Osteoblast (primary cell): ENCODE measurements at regions not wholly inside any gene's neighbourhood (a gene's known extent, or its start where the extent isn't known, plus 50 kb on each side); places are given as distances from the start of the nearest gene placed in this dataset.
A peak's percentile ranks its signal among the peaks of the same experiment; 100 is the strongest.

Source experiments
- DNase-seq: peaks from one replicate; pipeline ENCODE4 v3.0.0; 2011; ENCODE audit warnings: low spot score, mixed read lengths; ENCODE audit not compliant: insufficient read length; ENCODE audit errors: missing footprints
- H2AFZ ChIP-seq: 2 replicates; pipeline ENCODE4 v1.6.0; 2011; ENCODE audit warnings: mild to moderate bottlenecking, low read length
- H3K27ac ChIP-seq: 2 replicates; pipeline ENCODE4 v1.5.1; 2011; ENCODE audit warnings: mild to moderate bottlenecking, low read depth, low read length, moderate library complexity
- H3K27me3 ChIP-seq: 2 replicates; pipeline ENCODE4 v1.6.0; 2012; ENCODE audit warnings: mild to moderate bottlenecking, control low read depth, inconsistent platforms, low read length, moderate library complexity; ENCODE audit not compliant: insufficient read depth
- H3K36me3 ChIP-seq: 2 replicates; pipeline ENCODE4 v1.5.1; 2011; ENCODE audit warnings: mild to moderate bottlenecking, low read length, control low read depth, moderate library complexity; ENCODE audit not compliant: insufficient read depth
- H3K4me1 ChIP-seq: 2 replicates; pipeline ENCODE4 v1.5.1; 2011; ENCODE audit warnings: mild to moderate bottlenecking, low read length, control low read depth, moderate library complexity; ENCODE audit not compliant: insufficient read depth
- H3K4me2 ChIP-seq: 2 replicates; pipeline ENCODE4 v1.6.0; 2011; ENCODE audit warnings: mild to moderate bottlenecking, low read length; ENCODE audit not compliant: insufficient read depth
- H3K4me3 ChIP-seq: fragments of 200-600 bp; sonication (generic); 3 replicates; pipeline ENCODE4 v1.5.1; 2012; ENCODE audit warnings: mild to moderate bottlenecking, low read length, inconsistent platforms; ENCODE audit not compliant: insufficient read depth
- H3K79me2 ChIP-seq: 2 replicates; pipeline ENCODE4 v1.6.0; 2012; ENCODE audit warnings: mild to moderate bottlenecking, low read length, control low read depth, inconsistent platforms; ENCODE audit not compliant: insufficient read depth
- H3K9me3 ChIP-seq: 2 replicates; pipeline ENCODE4 v1.5.1; 2011; ENCODE audit warnings: low read depth, low read length, control low read depth
- H4K20me1 ChIP-seq: 2 replicates; pipeline ENCODE4 v1.6.0; 2012; ENCODE audit warnings: mild to moderate bottlenecking, low read length, control low read depth; ENCODE audit not compliant: insufficient read depth
- CTCF ChIP-seq: IDR thresholded peaks from 2 replicates; pipeline ENCODE4 v1.5.1; 2011; ENCODE audit warnings: mild to moderate bottlenecking, low read depth, low read length, moderate library complexity; ENCODE audit errors: extremely low read depth

- Histone ChIP-seq H2AFZ (no peak overlapping the region), H3K9me3 (no peaks in the 10 kb centered on the region), H3K79me2 (no peaks in the 10 kb centered on the region), H3K36me3 (no peaks in the 10 kb centered on the region), H3K27ac (peak overlapping the region; percentile 96), H3K4me3 (peak overlapping the region; percentile 23), H4K20me1 (no peaks in the 10 kb centered on the region), H3K4me2 (peak overlapping the region; percentile 65), H3K27me3 (no peaks in the 10 kb centered on the region), H3K4me1 (peaks cover 66% of the 10 kb centered on the region)
- DNase-seq, result peak; percentile 10
- no peak for TF ChIP-seq CTCF
Observed at GRCh38 chr1:81703391-81703755, 97.4 kb upstream of the ADGRL2 start.

- Histone ChIP-seq H4K20me1 (no peaks in the 10 kb centered on the region), H3K4me1 (peaks cover 66% of the 10 kb centered on the region), H3K4me3 (peak overlapping the region; percentile 23), H3K79me2 (no peaks in the 10 kb centered on the region), H3K27me3 (no peaks in the 10 kb centered on the region), H3K4me2 (peak overlapping the region; percentile 65), H2AFZ (no peak overlapping the region), H3K27ac (peak overlapping the region; percentile 96), H3K36me3 (no peaks in the 10 kb centered on the region), H3K9me3 (no peaks in the 10 kb centered on the region)
- TF ChIP-seq CTCF, result no peak
- DNase-seq, result peak; percentile 46
Observed at GRCh38 chr1:81702903-81703302, 97.8 kb upstream of the ADGRL2 start.

GRCh38 chr1:81702079-81702715 is 98.5 kb upstream of the ADGRL2 start:
- Histone ChIP-seq H3K4me3 (no peak overlapping the region), H3K9me3 (no peaks in the 10 kb centered on the region), H3K4me2 (peak overlapping the region; percentile 26), H2AFZ (no peak overlapping the region), H3K79me2 (no peaks in the 10 kb centered on the region), H3K27me3 (no peaks in the 10 kb centered on the region), H3K4me1 (peaks cover 59% of the 10 kb centered on the region), H4K20me1 (no peaks in the 10 kb centered on the region), H3K27ac (peak overlapping the region; percentile 96), H3K36me3 (no peaks in the 10 kb centered on the region)
- TF ChIP-seq CTCF, result no peak
- DNase-seq, result no peak

- no peaks in the 10 kb centered on the region for H3K27me3 ChIP-seq
- H3K4me2 ChIP-seq, result no peak overlapping the region
- peaks cover 49% of the 10 kb centered on the region for H3K4me1 ChIP-seq
- H3K36me3 ChIP-seq, result no peaks in the 10 kb centered on the region
- no peak for TF ChIP-seq CTCF
- no peaks in the 10 kb centered on the region for H3K79me2 ChIP-seq
- no peaks in the 10 kb centered on the region for H4K20me1 ChIP-seq
- no peak for DNase-seq
- peak overlapping the region; percentile 96 for H3K27ac ChIP-seq
- H3K4me3 ChIP-seq, result no peak overlapping the region
- H2AFZ ChIP-seq, result peak overlapping the region; percentile 11
- no peaks in the 10 kb centered on the region for H3K9me3 ChIP-seq
Observed at GRCh38 chr1:81700728-81701470, 99.8 kb upstream of the ADGRL2 start.
